HG02970 (cell line): ENCODE measurements at regions not wholly inside any gene's neighbourhood (a gene's known extent, or its start where the extent isn't known, plus 50 kb on each side); places are given as distances from the start of the nearest gene placed in this dataset.

Source experiments
- ATAC-seq: cut with Tn5 transposase; IDR thresholded peaks from one replicate; pipeline ENCODE4 v1.9.1; 2021; ENCODE audit warnings: mild to moderate bottlenecking, moderate library complexity, moderate number of reproducible peaks; ENCODE audit not compliant: unreplicated experiment, low FRiP score

GRCh38 chr22:46074771-46075551 is 75.4 kb upstream of the PPARA start:
- ATAC-seq: no peak

- ATAC-seq: no peak
Measured at GRCh38 chr22:46075764-46076531, 74.4 kb upstream of the PPARA start.

- no peak for ATAC-seq
Measured at GRCh38 chr22:46076651-46077339, 73.5 kb upstream of the PPARA start.

- no peak for ATAC-seq
Measured at GRCh38 chr22:46077669-46078099, 72.6 kb upstream of the PPARA start.

GRCh38 chr22:46078241-46079092 is 71.9 kb upstream of the PPARA start:
- no peak for ATAC-seq

- ATAC-seq: no peak
Measured at GRCh38 chr22:46079093-46079860, 71.0 kb upstream of the PPARA start.

GRCh38 chr22:46079861-46080821 is 70.2 kb upstream of the PPARA start:
- ATAC-seq: no peak

- no peak for ATAC-seq
Measured at GRCh38 chr22:46081036-46081830, 69.1 kb upstream of the PPARA start.

GRCh38 chr22:46081831-46082210 is 68.5 kb upstream of the PPARA start:
- ATAC-seq: no peak

GRCh38 chr22:46082633-46083032 is 67.7 kb upstream of the PPARA start:
- ATAC-seq: no peak

- ATAC-seq: no peak
Measured at GRCh38 chr22:46083383-46084350, 66.7 kb upstream of the PPARA start.

- ATAC-seq: no peak
Measured at GRCh38 chr22:46084376-46084775, 66.0 kb upstream of the PPARA start.

GRCh38 chr22:46084943-46085827 is 65.1 kb upstream of the PPARA start:
- no peak for ATAC-seq

GRCh38 chr22:46085828-46086576 is 64.3 kb upstream of the PPARA start:
- ATAC-seq: no peak
